ENCODE measurements at regions not wholly inside any gene's neighbourhood (a gene's known extent, or its start where the extent isn't known, plus 50 kb on each side); places are given as distances from the start of the nearest gene placed in this dataset.
"Not testable (repeated sequence)": the region's sequence is repeated elsewhere in the genome, so short reads cannot be mapped to it uniquely, and the experiment has no call there.

- no peaks in the 10 kb centered on the region for H3K36me3 ChIP-seq (ENCODE audit: control insufficient read depth, insufficient read depth, low read length)
- no peaks in the 10 kb centered on the region for H3K4me1 ChIP-seq (ENCODE audit: control insufficient read depth, insufficient read depth, low read length)
- no peak overlapping the region for H3K27ac ChIP-seq (ENCODE audit: low read depth, low read length)
- no peaks in the 10 kb centered on the region for H3K27me3 ChIP-seq (ENCODE audit: control insufficient read depth, insufficient read depth, low read length)
- H3K4me3 ChIP-seq (ENCODE audit: low read length), result no peak overlapping the region
- H3K9ac ChIP-seq (ENCODE audit: low read length), result no peak overlapping the region
Measured at GRCh38 chr7:4444106-4444505, 238.0 kb upstream of the FOXK1 start.

DNA sequence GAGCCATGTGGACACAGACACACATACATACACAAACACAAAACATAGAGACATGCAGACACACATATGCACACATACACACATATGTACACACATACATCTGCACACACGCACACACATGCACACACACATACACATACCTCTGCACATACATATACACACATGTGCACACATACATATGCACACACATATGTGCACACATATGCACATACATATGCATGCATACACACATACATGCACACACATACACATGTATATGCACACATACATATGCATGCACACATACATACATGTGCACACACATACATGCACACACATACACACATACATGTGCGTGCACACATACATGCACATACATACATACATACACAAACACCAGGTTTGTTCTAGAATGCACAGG lies 236.3 kb upstream of the FOXK1 start:
- no peak overlapping the region for H3K4me3 ChIP-seq (ENCODE audit: low read length)
- H3K9ac ChIP-seq (ENCODE audit: low read length), result no peak overlapping the region
- no peaks in the 10 kb centered on the region for H3K4me1 ChIP-seq (ENCODE audit: control insufficient read depth, insufficient read depth, low read length)
- no peak overlapping the region for H3K27ac ChIP-seq (ENCODE audit: low read depth, low read length)
- no peaks in the 10 kb centered on the region for H3K27me3 ChIP-seq (ENCODE audit: control insufficient read depth, insufficient read depth, low read length)
- no peaks in the 10 kb centered on the region for H3K36me3 ChIP-seq (ENCODE audit: control insufficient read depth, insufficient read depth, low read length)

DNA sequence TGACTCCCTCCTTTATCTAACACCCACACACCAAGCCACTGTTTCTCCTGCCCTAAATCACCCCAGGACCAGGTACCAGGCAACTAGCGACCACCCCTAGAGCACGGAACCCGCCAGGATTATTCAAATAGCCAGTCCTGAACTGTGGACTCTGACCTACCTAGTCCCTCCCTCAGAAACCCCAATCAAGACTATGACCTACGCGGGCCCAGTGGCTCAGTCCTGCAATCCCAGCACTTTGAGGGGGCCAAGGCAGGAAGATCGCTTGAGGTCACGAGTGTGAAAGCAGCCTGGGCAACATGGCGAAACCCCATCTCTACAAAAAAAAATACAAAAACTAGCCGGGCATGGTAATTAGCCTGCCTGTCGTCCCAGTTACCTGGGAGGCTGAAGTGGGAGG lies 232.8 kb upstream of the FOXK1 start:
- Histone ChIP-seq H3K36me3 (ENCODE audit: control insufficient read depth, insufficient read depth, low read length) (no peaks in the 10 kb centered on the region), H3K4me3 (ENCODE audit: low read length) (no peak overlapping the region), H3K4me1 (ENCODE audit: control insufficient read depth, insufficient read depth, low read length) (no peaks in the 10 kb centered on the region), H3K27me3 (ENCODE audit: control insufficient read depth, insufficient read depth, low read length) (no peaks in the 10 kb centered on the region), H3K9ac (ENCODE audit: low read length) (no peak overlapping the region), H3K27ac (ENCODE audit: low read depth, low read length) (no peak overlapping the region)

DNA sequence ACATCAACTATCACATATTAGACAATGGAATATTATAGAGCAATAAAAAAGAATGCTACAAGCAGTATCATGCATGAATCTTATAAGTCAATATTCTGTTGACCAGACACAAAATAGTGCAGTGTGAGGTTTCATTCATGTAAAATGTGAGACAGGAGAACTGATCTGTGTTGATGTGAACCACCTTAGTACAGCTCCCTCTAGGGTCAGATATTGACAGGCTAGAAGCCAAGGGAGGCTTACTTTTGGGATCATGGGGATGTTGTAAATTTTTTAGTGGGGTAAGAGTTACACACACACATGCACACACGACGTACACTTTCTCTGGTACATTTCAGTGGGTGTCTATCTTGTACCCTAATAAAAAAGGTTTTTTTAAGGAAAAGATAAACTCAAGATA lies 231.6 kb upstream of the FOXK1 start:
- H3K4me3 ChIP-seq (ENCODE audit: low read length), result no peak overlapping the region
- H3K9ac ChIP-seq (ENCODE audit: low read length), result no peak overlapping the region
- no peaks in the 10 kb centered on the region for H3K36me3 ChIP-seq (ENCODE audit: control insufficient read depth, insufficient read depth, low read length)
- H3K27me3 ChIP-seq (ENCODE audit: control insufficient read depth, insufficient read depth, low read length), result no peaks in the 10 kb centered on the region
- no peaks in the 10 kb centered on the region for H3K4me1 ChIP-seq (ENCODE audit: control insufficient read depth, insufficient read depth, low read length)
- no peak overlapping the region for H3K27ac ChIP-seq (ENCODE audit: low read depth, low read length)

- no peaks in the 10 kb centered on the region for H3K36me3 ChIP-seq (ENCODE audit: control insufficient read depth, insufficient read depth, low read length)
- no peak overlapping the region for H3K27ac ChIP-seq (ENCODE audit: low read depth, low read length)
- H3K4me1 ChIP-seq (ENCODE audit: control insufficient read depth, insufficient read depth, low read length), result no peaks in the 10 kb centered on the region
- no peak overlapping the region for H3K9ac ChIP-seq (ENCODE audit: low read length)
- H3K27me3 ChIP-seq (ENCODE audit: control insufficient read depth, insufficient read depth, low read length), result no peaks in the 10 kb centered on the region
- no peak overlapping the region for H3K4me3 ChIP-seq (ENCODE audit: low read length)
Measured at GRCh38 chr7:4460597-4460996, 221.5 kb upstream of the FOXK1 start.

DNA sequence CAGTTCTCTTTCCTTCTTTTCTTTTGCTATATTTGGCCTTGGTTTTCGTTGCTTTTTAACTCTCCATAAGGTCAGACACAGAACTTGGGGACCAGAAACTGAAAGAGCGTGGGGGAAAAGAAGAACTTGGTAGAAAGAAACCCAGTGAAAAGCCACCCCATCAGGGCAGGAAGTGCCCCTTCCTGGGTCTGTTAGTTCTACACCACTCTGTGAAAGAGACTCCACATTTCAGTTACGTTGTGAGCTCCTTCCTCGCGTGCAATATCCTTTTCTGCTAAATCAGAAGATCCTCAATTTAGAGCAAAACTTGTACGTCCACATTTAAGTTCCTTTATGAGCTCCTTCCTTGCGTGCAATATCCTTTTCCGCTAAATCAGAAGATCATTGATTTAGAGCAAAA lies 220.6 kb upstream of the FOXK1 start:
- Histone ChIP-seq H3K4me3 (ENCODE audit: low read length) (no peak overlapping the region), H3K9ac (ENCODE audit: low read length) (no peak overlapping the region), H3K36me3 (ENCODE audit: control insufficient read depth, insufficient read depth, low read length) (no peaks in the 10 kb centered on the region), H3K27me3 (ENCODE audit: control insufficient read depth, insufficient read depth, low read length) (no peaks in the 10 kb centered on the region), H3K4me1 (ENCODE audit: control insufficient read depth, insufficient read depth, low read length) (no peaks in the 10 kb centered on the region), H3K27ac (ENCODE audit: low read depth, low read length) (no peak overlapping the region)

DNA sequence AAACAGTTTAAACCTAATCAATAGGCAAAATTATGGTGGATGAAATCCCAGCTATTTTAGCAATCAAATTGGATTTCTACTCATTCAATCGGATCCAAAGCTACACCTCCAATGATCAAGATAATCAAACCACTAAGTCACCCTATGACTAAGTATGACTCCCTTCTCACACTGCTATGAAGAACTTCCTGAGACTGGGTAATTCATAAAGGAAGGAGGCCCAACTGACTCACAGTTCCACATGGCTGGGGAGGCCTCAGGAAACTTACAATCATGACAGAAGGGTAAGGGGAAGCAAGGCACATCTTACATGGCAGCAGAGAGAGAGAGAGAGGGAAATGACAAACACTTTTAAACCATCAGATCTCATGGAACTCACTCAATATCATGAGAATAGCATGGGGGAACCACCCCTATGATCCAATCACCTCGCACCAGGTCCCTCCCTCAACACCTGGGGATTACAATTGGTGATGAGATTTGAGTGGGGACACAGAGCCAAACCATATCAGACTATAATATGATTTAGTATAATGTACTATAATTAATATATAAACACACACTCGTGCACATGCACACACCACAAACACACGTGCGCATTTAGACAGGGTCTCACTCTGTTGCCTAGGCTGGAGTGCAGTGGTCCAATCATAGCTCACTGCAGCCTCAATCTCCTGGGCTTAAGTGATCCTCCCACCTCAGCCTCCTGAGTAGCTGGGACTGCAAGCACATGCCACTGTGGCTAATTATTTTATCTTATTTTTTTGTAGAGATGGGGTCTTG lies 213.6 kb upstream of the FOXK1 start:
- Histone ChIP-seq H3K36me3 (ENCODE audit: control insufficient read depth, insufficient read depth, low read length) (no peaks in the 10 kb centered on the region), H3K4me1 (ENCODE audit: control insufficient read depth, insufficient read depth, low read length) (no peaks in the 10 kb centered on the region), H3K9ac (ENCODE audit: low read length) (no peak overlapping the region), H3K4me3 (ENCODE audit: low read length) (no peak overlapping the region), H3K27me3 (ENCODE audit: control insufficient read depth, insufficient read depth, low read length) (no peaks in the 10 kb centered on the region), H3K27ac (ENCODE audit: low read depth, low read length) (no peak overlapping the region)

DNA sequence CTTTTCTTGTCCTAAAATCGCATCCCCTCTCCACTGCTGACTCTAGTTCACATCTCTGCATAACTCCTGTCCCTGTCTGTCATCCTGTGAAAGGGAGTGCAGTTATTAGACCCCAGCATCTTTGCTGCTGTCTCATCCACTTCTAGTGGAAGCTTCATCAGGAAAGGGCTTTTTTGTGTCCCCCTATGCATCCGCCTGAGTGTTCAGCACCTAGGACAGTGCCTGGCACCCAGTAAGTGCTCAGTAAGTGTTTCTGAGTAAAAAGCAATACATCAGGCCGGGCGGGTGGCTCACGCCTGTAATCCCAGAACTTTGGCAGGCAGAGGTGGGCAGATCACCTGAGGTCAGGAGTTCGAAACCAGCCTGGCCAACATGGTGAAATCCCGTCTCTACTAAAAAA lies 211.8 kb upstream of the FOXK1 start:
- Histone ChIP-seq H3K4me3 (ENCODE audit: low read length) (no peak overlapping the region), H3K27ac (ENCODE audit: low read depth, low read length) (no peak overlapping the region), H3K4me1 (ENCODE audit: control insufficient read depth, insufficient read depth, low read length) (no peaks in the 10 kb centered on the region), H3K9ac (ENCODE audit: low read length) (no peak overlapping the region), H3K27me3 (ENCODE audit: control insufficient read depth, insufficient read depth, low read length) (no peaks in the 10 kb centered on the region), H3K36me3 (ENCODE audit: control insufficient read depth, insufficient read depth, low read length) (no peaks in the 10 kb centered on the region)

GRCh38 chr7:4472728-4473127 lies 209.4 kb upstream of the FOXK1 start:
- no peaks in the 10 kb centered on the region for H3K27me3 ChIP-seq (ENCODE audit: control insufficient read depth, insufficient read depth, low read length)
- no peaks in the 10 kb centered on the region for H3K4me1 ChIP-seq (ENCODE audit: control insufficient read depth, insufficient read depth, low read length)
- no peaks in the 10 kb centered on the region for H3K36me3 ChIP-seq (ENCODE audit: control insufficient read depth, insufficient read depth, low read length)
- no peak overlapping the region for H3K27ac ChIP-seq (ENCODE audit: low read depth, low read length)
- no peak overlapping the region for H3K9ac ChIP-seq (ENCODE audit: low read length)
- no peak overlapping the region for H3K4me3 ChIP-seq (ENCODE audit: low read length)

DNA sequence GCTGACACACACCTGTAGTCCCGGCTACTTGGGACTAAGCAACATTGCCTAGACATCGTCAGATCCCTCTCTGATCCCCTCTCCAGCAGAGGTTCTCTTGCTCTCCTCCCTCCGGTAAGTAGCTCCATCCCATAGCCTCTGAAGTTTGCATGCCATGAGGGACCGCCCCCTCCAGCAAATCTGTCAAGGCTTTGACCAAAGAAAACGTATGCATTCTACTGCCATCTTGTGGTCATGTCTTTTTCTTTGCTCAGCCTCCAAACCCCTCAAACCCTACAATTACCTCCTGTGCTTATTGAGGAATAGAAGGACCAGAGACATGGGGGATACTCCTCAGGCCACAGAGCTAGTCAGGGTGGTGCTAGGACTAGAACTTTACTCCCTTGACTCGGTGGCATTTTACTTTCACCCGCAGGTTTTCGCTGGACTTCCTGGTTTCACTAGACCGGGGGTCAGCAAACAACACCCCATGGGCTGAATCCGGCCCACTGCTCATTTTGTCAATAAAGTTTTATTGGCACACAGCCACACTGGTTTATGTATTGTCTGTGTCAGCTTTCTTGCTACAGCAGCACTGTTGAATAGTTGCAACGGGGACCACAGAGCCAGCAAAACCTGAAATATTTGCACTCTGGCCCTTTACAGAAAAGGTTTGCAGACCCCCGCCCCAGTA lies 202.6 kb upstream of the FOXK1 start:
- H3K4me3 ChIP-seq (ENCODE audit: low read length), result no peak overlapping the region
- no peaks in the 10 kb centered on the region for H3K36me3 ChIP-seq (ENCODE audit: control insufficient read depth, insufficient read depth, low read length)
- no peaks in the 10 kb centered on the region for H3K27me3 ChIP-seq (ENCODE audit: control insufficient read depth, insufficient read depth, low read length)
- no peak overlapping the region for H3K9ac ChIP-seq (ENCODE audit: low read length)
- H3K4me1 ChIP-seq (ENCODE audit: control insufficient read depth, insufficient read depth, low read length), result no peaks in the 10 kb centered on the region
- H3K27ac ChIP-seq (ENCODE audit: low read depth, low read length), result no peak overlapping the region

DNA sequence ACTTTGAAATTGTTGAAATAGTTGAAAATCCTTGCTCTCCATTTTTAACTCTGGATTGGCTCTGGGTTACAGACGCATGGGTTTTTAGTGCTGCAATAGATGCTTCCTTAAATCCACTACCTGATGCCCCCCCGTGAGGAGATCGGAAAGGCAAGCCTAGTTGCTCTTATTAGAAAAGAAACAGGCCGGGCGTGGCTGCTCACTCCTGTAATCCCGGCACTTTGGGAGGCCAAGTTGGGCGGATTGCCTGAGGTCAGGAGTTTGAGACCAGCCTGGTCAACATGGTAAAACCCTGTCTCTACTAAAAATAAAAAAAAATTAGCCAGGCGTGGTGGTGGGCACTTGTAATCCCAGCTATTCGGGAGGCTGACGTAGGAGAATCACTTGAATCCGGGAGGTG lies 202.0 kb upstream of the FOXK1 start:
- not testable (repeated sequence) for H3K4me3 ChIP-seq (ENCODE audit: low read length); H3K9ac ChIP-seq (ENCODE audit: low read length); H3K36me3 ChIP-seq (ENCODE audit: control insufficient read depth, insufficient read depth, low read length); H3K27ac ChIP-seq (ENCODE audit: low read depth, low read length); H3K27me3 ChIP-seq (ENCODE audit: control insufficient read depth, insufficient read depth, low read length); H3K4me1 ChIP-seq (ENCODE audit: control insufficient read depth, insufficient read depth, low read length)

- Histone ChIP-seq H3K36me3 (ENCODE audit: control insufficient read depth, insufficient read depth, low read length) (no peaks in the 10 kb centered on the region), H3K27me3 (ENCODE audit: control insufficient read depth, insufficient read depth, low read length) (no peaks in the 10 kb centered on the region), H3K4me3 (ENCODE audit: low read length) (no peak overlapping the region), H3K27ac (ENCODE audit: low read depth, low read length) (no peak overlapping the region), H3K9ac (ENCODE audit: low read length) (no peak overlapping the region), H3K4me1 (ENCODE audit: control insufficient read depth, insufficient read depth, low read length) (no peaks in the 10 kb centered on the region)
Measured at GRCh38 chr7:4483851-4484250, 198.2 kb upstream of the FOXK1 start.

GRCh38 chr7:4484545-4484944 lies 197.6 kb upstream of the FOXK1 start:
- Histone ChIP-seq H3K4me1 (ENCODE audit: control insufficient read depth, insufficient read depth, low read length) (no peaks in the 10 kb centered on the region), H3K36me3 (ENCODE audit: control insufficient read depth, insufficient read depth, low read length) (no peaks in the 10 kb centered on the region), H3K27me3 (ENCODE audit: control insufficient read depth, insufficient read depth, low read length) (no peaks in the 10 kb centered on the region), H3K27ac (ENCODE audit: low read depth, low read length) (no peak overlapping the region), H3K4me3 (ENCODE audit: low read length) (no peak overlapping the region), H3K9ac (ENCODE audit: low read length) (no peak overlapping the region)
